ENCODE measurements at regions not wholly inside any gene's neighbourhood (a gene's known extent, or its start where the extent isn't known, plus 50 kb on each side); places are given as distances from the start of the nearest gene placed in this dataset.

DNA sequence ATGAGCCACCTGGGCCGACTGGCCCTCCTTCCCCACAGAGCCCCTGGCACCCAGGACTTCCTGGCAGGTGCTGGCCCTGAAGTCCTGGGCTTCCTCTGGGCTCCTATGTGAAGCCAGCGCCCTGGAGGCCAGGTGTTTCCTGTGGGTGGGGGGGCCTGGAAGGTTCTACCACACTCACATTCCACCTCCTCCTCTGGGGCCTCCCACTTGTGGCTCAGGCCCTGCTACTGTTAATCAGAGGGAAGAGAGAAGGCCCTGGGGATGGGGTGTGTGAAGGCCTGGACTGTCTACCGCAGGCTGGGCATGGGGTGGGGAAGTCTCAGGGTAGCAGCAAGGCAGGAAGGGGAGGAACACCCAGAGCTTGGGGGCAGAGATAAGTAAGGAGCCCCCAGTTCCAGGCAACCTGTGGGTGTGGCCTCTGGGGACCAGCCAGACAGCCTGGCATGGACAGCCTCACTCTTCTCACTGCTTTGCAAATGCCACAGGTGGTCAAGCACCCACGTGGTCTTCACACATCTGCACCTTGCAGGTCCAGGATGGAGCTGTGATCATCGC is 111.9 kb upstream of the TNRC6C start:
- no peak for TF ChIP-seq SMC3 (IDR thresholded peaks at IDR 0.05; ENCODE audit: low read length)
- TF ChIP-seq, protein P1, sequence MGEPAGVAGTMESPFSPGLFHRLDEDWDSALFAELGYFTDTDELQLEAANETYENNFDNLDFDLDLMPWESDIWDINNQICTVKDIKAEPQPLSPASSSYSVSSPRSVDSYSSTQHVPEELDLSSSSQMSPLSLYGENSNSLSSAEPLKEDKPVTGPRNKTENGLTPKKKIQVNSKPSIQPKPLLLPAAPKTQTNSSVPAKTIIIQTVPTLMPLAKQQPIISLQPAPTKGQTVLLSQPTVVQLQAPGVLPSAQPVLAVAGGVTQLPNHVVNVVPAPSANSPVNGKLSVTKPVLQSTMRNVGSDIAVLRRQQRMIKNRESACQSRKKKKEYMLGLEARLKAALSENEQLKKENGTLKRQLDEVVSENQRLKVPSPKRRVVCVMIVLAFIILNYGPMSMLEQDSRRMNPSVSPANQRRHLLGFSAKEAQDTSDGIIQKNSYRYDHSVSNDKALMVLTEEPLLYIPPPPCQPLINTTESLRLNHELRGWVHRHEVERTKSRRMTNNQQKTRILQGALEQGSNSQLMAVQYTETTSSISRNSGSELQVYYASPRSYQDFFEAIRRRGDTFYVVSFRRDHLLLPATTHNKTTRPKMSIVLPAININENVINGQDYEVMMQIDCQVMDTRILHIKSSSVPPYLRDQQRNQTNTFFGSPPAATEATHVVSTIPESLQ (CRISPR knock-in tag; conservative IDR thresholded peaks at IDR 0.05): no peak
- TF ChIP-seq POLR2A (IDR thresholded peaks at IDR 0.05; ENCODE audit: insufficient read depth in 1 of 2, low read depth in 2 of 2, low read length in 2 of 2): no peak
- TF ChIP-seq, protein P2, sequence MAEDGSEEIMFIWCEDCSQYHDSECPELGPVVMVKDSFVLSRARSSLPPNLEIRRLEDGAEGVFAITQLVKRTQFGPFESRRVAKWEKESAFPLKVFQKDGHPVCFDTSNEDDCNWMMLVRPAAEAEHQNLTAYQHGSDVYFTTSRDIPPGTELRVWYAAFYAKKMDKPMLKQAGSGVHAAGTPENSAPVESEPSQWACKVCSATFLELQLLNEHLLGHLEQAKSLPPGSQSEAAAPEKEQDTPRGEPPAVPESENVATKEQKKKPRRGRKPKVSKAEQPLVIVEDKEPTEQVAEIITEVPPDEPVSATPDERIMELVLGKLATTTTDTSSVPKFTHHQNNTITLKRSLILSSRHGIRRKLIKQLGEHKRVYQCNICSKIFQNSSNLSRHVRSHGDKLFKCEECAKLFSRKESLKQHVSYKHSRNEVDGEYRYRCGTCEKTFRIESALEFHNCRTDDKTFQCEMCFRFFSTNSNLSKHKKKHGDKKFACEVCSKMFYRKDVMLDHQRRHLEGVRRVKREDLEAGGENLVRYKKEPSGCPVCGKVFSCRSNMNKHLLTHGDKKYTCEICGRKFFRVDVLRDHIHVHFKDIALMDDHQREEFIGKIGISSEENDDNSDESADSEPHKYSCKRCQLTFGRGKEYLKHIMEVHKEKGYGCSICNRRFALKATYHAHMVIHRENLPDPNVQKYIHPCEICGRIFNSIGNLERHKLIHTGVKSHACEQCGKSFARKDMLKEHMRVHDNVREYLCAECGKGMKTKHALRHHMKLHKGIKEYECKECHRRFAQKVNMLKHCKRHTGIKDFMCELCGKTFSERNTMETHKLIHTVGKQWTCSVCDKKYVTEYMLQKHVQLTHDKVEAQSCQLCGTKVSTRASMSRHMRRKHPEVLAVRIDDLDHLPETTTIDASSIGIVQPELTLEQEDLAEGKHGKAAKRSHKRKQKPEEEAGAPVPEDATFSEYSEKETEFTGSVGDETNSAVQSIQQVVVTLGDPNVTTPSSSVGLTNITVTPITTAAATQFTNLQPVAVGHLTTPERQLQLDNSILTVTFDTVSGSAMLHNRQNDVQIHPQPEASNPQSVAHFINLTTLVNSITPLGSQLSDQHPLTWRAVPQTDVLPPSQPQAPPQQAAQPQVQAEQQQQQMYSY (CRISPR knock-in tag; IDR thresholded peaks at IDR 0.05): no peak
- TF ChIP-seq DNMT3B (CRISPR knock-in tag; conservative IDR thresholded peaks at IDR 0.05): no peak
- TF ChIP-seq ZNF230 (CRISPR knock-in tag; IDR thresholded peaks at IDR 0.05): no peak
- no peak for TF ChIP-seq MYPOP (CRISPR knock-in tag; IDR thresholded peaks at IDR 0.05)
- TF ChIP-seq PAX8 (CRISPR knock-in tag; IDR thresholded peaks at IDR 0.05; ENCODE audit: borderline replicate concordance): no peak
- TF ChIP-seq CTCF (CRISPR knock-in tag; IDR thresholded peaks at IDR 0.05): no peak

Data from HepG2 (cell line).